Panc1 (cell line): ENCODE measurements at regions not wholly inside any gene's neighbourhood (a gene's known extent, or its start where the extent isn't known, plus 50 kb on each side); places are given as distances from the start of the nearest gene placed in this dataset.
"Not testable (repeated sequence)": the region's sequence is repeated elsewhere in the genome, so short reads cannot be mapped to it uniquely, and the experiment has no call there.

Experiments
- ATAC-seq: fragments of 200-7000 bp; cut with Tn5 transposase; 2 replicates; pipeline ENCODE4 v1.9.1; 2020; ENCODE audit warnings: mild to moderate bottlenecking, moderate library complexity
- BruUV-seq: library from RNA; stranded (reverse); fragments of 400-500 nt; replicated peaks from 2 replicates; lab custom pipeline; 2021; lab: Mats Ljungman, UMichigan
- CTCF ChIA-PET: fragments of 300-600 bp; sonication (Branson Sonifier 250); formaldehyde crosslinking; loops from one replicate; lab custom pipeline; 2022; ENCODE audit warnings: antibody characterized with exemption; lab: Charles Lee
- POLR2A ChIA-PET: fragments of 300-600 bp; sonication (Branson Sonifier 250); formaldehyde crosslinking; loops from one replicate; lab custom pipeline; 2022; ENCODE audit warnings: antibody characterized with exemption; lab: Charles Lee
- DNase-seq: peaks from one replicate; pipeline ENCODE4 v3.0.0-alpha.2; 2010; ENCODE audit warnings: low read depth, low spot score
- H3K27ac ChIP-seq: 2 replicates; pipeline ENCODE4 v1.5.1; 2011; ENCODE audit warnings: mild to moderate bottlenecking, low read length, inconsistent platforms
- H3K27me3 ChIP-seq: fragments of 200-500 bp; sonication (Bioruptor generic); 2 replicates; pipeline ENCODE4 v1.6.0; 2014; ENCODE audit warnings: low read length, inconsistent platforms; ENCODE audit not compliant: control insufficient read depth, insufficient read depth
- H3K36me3 ChIP-seq: fragments of 200-500 bp; sonication (Bioruptor generic); 2 replicates; pipeline ENCODE4 v1.5.1; 2014; ENCODE audit warnings: inconsistent platforms, mild to moderate bottlenecking, low read length, moderate library complexity; ENCODE audit not compliant: control insufficient read depth, insufficient read depth
- H3K4me1 ChIP-seq: 2 replicates; pipeline ENCODE4 v1.5.1; 2011; ENCODE audit warnings: inconsistent platforms, mild to moderate bottlenecking, low read length, moderate library complexity; ENCODE audit not compliant: control insufficient read depth, insufficient read depth
- H3K4me3 ChIP-seq, 2 experiments: 2 replicates each; pipeline ENCODE4 v1.5.1; 2011 to 2012; ENCODE audit warnings: low read depth in 2 of 2, low read length in 2 of 2, mild to moderate bottlenecking in 2 of 2, inconsistent platforms in 1 of 2, moderate library complexity in 1 of 2
- H3K9me3 ChIP-seq: fragments of 200-500 bp; sonication (Bioruptor generic); 2 replicates; pipeline ENCODE4 v1.5.1; 2014; ENCODE audit warnings: low read depth, mild to moderate bottlenecking, inconsistent platforms, low read length, moderate library complexity; ENCODE audit not compliant: control insufficient read depth, insufficient read depth
- POLR2AphosphoS5 ChIP-seq: IDR thresholded peaks from 2 replicates; pipeline ENCODE4 v1.6.1; 2012; ENCODE audit warnings: mild to moderate bottlenecking, low read depth, low read length, moderate library complexity
- SIN3A ChIP-seq: IDR thresholded peaks from 2 replicates; pipeline ENCODE4 v1.6.1; 2012; ENCODE audit warnings: low read depth, mild to moderate bottlenecking, low read length, moderate library complexity, borderline replicate concordance; ENCODE audit not compliant: insufficient read depth
- TCF7L2 ChIP-seq: IDR thresholded peaks from 2 replicates; pipeline ENCODE4 v1.6.1; 2011; ENCODE audit warnings: mild to moderate bottlenecking, low read depth, low read length, inconsistent platforms
- in situ Hi-C: cut with HindIII; loops from 2 replicates; pipeline ENCODE4 v1.10.0; 2016; ENCODE audit warnings: low sequenced_read_pairs, low pct_unique_long_range_greater_than_20kb
- intact Hi-C: fragments of 100-400 bp; cut with micrococcal nuclease; formaldehyde crosslinking; loops from one replicate; pipeline ENCODE4 v1.10.0; 2022; ENCODE audit not compliant: unreplicated experiment
- TF ChIP-seq, protein P1 (sequence below), 2 experiments: IDR thresholded peaks; 2 replicates each; pipeline ENCODE4 v1.6.1; 2011 to 2012; ENCODE audit warnings: low read depth in 2 of 2, control low read depth in 1 of 2, low read length in 1 of 2, mild to moderate bottlenecking in 1 of 2, moderate library complexity in 1 of 2; ENCODE audit not compliant: insufficient read depth in 1 of 2
- TF ChIP-seq, protein P2 (sequence below): fragments of 450-650 bp; IDR thresholded peaks from 2 replicates; pipeline ENCODE4 v1.5.1; 2017; ENCODE audit warnings: mild to moderate bottlenecking

DNA sequence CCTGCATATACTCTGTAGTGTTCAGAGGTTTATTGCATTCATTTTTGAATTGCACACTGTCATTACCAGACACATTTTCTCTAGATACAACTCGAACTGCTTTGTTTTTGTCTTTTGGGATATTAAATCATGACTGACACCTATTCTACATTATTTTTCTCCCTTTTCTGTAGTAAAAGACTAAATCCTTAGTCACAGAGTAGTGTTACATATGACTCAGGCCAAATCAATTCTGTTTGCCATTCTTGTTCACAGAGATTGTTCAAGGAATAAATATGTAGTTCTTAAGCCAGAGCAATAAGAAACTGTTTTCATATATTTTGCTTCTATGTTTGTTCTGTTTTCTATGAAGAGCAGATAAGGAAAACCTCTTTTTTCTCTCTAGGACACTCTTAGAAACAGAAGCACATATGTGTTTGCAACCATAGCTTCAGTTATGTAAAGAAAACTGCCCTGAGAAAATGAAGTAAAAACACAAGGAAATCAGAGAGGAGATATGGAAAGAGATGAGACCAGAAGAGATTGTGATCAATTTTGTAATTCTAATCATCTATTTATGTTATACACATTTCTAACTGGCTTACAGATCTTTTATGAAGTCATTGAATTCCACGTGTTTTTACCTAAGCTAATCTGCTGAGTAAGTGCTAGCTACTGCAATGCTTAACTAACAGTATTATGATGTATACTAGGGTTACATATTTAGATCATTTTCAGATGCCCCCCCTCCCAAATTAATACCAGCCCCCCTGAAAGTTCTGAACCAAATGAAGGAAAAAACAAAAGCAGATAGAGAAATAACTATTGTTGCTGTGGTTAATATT is 1995.6 kb upstream of the CDH6 start:
- DNase-seq, result no peak
- TF ChIP-seq, protein P1, sequence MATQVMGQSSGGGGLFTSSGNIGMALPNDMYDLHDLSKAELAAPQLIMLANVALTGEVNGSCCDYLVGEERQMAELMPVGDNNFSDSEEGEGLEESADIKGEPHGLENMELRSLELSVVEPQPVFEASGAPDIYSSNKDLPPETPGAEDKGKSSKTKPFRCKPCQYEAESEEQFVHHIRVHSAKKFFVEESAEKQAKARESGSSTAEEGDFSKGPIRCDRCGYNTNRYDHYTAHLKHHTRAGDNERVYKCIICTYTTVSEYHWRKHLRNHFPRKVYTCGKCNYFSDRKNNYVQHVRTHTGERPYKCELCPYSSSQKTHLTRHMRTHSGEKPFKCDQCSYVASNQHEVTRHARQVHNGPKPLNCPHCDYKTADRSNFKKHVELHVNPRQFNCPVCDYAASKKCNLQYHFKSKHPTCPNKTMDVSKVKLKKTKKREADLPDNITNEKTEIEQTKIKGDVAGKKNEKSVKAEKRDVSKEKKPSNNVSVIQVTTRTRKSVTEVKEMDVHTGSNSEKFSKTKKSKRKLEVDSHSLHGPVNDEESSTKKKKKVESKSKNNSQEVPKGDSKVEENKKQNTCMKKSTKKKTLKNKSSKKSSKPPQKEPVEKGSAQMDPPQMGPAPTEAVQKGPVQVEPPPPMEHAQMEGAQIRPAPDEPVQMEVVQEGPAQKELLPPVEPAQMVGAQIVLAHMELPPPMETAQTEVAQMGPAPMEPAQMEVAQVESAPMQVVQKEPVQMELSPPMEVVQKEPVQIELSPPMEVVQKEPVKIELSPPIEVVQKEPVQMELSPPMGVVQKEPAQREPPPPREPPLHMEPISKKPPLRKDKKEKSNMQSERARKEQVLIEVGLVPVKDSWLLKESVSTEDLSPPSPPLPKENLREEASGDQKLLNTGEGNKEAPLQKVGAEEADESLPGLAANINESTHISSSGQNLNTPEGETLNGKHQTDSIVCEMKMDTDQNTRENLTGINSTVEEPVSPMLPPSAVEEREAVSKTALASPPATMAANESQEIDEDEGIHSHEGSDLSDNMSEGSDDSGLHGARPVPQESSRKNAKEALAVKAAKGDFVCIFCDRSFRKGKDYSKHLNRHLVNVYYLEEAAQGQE (IDR thresholded peaks at IDR 0.05; ENCODE audit: insufficient read depth in 1 of 2, low read depth in 2 of 2, low read length in 1 of 2), result no peak
- no peak for TF ChIP-seq POLR2AphosphoS5
- TF ChIP-seq, protein P2, sequence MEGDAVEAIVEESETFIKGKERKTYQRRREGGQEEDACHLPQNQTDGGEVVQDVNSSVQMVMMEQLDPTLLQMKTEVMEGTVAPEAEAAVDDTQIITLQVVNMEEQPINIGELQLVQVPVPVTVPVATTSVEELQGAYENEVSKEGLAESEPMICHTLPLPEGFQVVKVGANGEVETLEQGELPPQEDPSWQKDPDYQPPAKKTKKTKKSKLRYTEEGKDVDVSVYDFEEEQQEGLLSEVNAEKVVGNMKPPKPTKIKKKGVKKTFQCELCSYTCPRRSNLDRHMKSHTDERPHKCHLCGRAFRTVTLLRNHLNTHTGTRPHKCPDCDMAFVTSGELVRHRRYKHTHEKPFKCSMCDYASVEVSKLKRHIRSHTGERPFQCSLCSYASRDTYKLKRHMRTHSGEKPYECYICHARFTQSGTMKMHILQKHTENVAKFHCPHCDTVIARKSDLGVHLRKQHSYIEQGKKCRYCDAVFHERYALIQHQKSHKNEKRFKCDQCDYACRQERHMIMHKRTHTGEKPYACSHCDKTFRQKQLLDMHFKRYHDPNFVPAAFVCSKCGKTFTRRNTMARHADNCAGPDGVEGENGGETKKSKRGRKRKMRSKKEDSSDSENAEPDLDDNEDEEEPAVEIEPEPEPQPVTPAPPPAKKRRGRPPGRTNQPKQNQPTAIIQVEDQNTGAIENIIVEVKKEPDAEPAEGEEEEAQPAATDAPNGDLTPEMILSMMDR, result no peak
- TF ChIP-seq TCF7L2, result no peak
- TF ChIP-seq SIN3A, result no peak
- no peaks in the 10 kb centered on the region for H3K27me3 ChIP-seq
- intact Hi-C loops (no loop called here), in situ Hi-C loops (no loop called here)
- no peak for ATAC-seq
- ChIA-PET POLR2A (no interaction called here), CTCF (no interaction called here)
- H3K36me3 ChIP-seq, result no peaks in the 10 kb centered on the region
- H3K4me1 ChIP-seq, result no peaks in the 10 kb centered on the region
- BruUV-seq, result no TSS peak
- no peak overlapping the region for H3K4me3 ChIP-seq
- no peak overlapping the region for H3K27ac ChIP-seq
- H3K9me3 ChIP-seq, result no peaks in the 10 kb centered on the region

DNA sequence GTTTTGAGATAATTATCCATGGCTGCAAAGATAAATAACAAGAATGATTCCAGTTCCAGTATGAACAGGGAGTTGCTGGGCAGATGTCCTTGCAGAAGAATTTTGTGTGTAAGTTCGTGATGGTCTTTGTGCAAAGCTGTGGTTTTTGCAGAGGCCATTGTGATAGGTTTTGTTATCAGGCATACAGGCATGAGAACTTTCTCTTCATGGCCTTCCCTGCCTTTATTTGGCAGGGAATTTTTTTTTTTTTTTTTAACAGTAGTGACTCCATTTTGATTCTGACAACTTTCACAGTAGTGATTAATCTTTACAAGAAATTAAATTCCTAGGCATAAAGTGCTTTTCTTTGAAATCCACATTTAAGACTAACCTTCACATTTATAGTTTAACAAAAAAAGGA is 1999.5 kb upstream of the CDH6 start:
- Histone ChIP-seq H3K27ac (no peak overlapping the region), H3K27me3 (no peaks in the 10 kb centered on the region), H3K4me3 (no peak overlapping the region), H3K36me3 (no peaks in the 10 kb centered on the region), H3K9me3 (no peaks in the 10 kb centered on the region), H3K4me1 (no peaks in the 10 kb centered on the region)
- no TSS peak for BruUV-seq
- POLR2A ChIA-PET, result no interaction called here
- no peak for DNase-seq
- in situ Hi-C loops, result no loop called here
- intact Hi-C loops, result no loop called here
- ATAC-seq, result no peak
- CTCF ChIA-PET, result no interaction called here
- no peak for TF ChIP-seq TCF7L2
- TF ChIP-seq POLR2AphosphoS5, result no peak
- TF ChIP-seq, protein P2, result no peak
- TF ChIP-seq SIN3A, result no peak
- TF ChIP-seq, protein P1 (IDR thresholded peaks at IDR 0.05; ENCODE audit: insufficient read depth in 1 of 2, low read depth in 2 of 2, low read length in 1 of 2), result no peak

DNA sequence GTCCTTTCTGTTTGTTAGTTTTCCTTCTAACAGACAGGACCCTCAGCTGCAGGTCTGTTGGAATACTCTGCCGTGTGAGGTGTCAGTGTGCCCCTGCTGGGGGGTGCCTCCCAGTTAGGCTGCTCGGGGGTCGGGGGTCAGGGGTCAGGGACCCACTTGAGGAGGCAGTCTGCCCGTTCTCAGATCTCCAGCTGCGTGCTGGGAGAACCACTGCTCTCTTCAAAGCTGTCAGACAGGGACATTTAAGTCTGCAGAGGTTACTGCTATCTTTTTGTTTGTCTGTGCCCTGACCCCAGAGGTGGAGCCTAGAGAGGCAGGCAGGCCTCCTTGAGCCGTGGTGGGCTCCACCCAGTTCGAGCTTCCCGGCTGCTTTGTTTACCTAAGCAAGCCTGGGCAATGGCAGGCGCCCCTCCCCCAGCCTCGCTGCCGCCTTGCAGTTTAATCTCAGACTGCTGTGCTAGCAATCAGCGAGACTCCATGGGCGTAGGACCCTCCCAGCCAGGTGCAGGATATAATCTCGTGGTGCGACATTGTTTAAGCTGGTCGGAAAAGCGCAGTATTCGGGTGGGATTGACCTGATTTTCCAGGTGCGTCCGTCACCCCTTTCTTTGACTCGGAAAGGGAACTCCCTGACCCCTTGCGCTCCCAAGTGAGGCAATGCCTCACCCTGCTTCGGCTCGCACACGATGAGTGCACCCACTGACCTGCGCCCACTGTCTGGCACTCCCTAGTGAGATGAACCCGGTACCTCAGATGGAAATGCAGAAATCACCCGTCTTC is 2002.0 kb upstream of the CDH6 start:
- intact Hi-C loops, BruUV-seq, DNase-seq: not testable (repeated sequence)

More for the DNA sequence above, 2002.0 kb upstream of the CDH6 start:
- H3K27me3 ChIP-seq, H3K9me3 ChIP-seq, H3K4me1 ChIP-seq, H3K4me3 ChIP-seq, H3K27ac ChIP-seq, POLR2A ChIA-PET, ATAC-seq, in situ Hi-C loops, H3K36me3 ChIP-seq, CTCF ChIA-PET: not testable (repeated sequence)
